HL-60 (cell line): ENCODE measurements at regions not wholly inside any gene's neighbourhood (a gene's known extent, or its start where the extent isn't known, plus 50 kb on each side); places are given as distances from the start of the nearest gene placed in this dataset.

ENCODE experiments used
- DNase-seq, 2 experiments: peaks; one replicate each; pipeline ENCODE4 v3.0.0-alpha.2; 2010 to 2020; ENCODE audit warnings: low read depth in 1 of 2, low spot score in 1 of 2
- H3K27ac ChIP-seq: fragments of 250-450 bp; sonication (Bioruptor Pico); replicated peaks from 2 replicates; pipeline ENCODE4 v1.5.1; 2020; ENCODE audit warnings: mild to moderate bottlenecking, moderate library complexity
- H3K27me3 ChIP-seq: fragments of 250-450 bp; sonication (Bioruptor Pico); 2 replicates; pipeline ENCODE4 v1.5.1; 2021; ENCODE audit warnings: mild to moderate bottlenecking, moderate library complexity; ENCODE audit not compliant: insufficient read depth, poor library complexity, severe bottlenecking
- H3K4me3 ChIP-seq: replicated peaks from 2 replicates; pipeline ENCODE4 v1.5.1; 2011; ENCODE audit warnings: mild to moderate bottlenecking, control low read depth, low read length; ENCODE audit not compliant: insufficient read depth
- CTCF ChIP-seq: IDR thresholded peaks from one replicate; pipeline ENCODE4 v1.5.1; 2011; ENCODE audit warnings: low read length, control low read depth, inconsistent platforms; ENCODE audit not compliant: insufficient read depth
- GABPA ChIP-seq: IDR thresholded peaks from 2 replicates; pipeline ENCODE4 v1.6.1; 2012; ENCODE audit warnings: low read depth
- POLR2AphosphoS5 ChIP-seq: IDR thresholded peaks from 2 replicates; pipeline ENCODE4 v1.6.1; 2012; ENCODE audit warnings: low read depth
- REST ChIP-seq: IDR thresholded peaks from 2 replicates; pipeline ENCODE4 v1.6.1; 2012; ENCODE audit warnings: low read depth; ENCODE audit not compliant: insufficient replicate concordance
- SPI1 ChIP-seq: IDR thresholded peaks from 2 replicates; pipeline ENCODE4 v1.6.1; 2012; ENCODE audit warnings: low read depth, mild to moderate bottlenecking, borderline replicate concordance

- no peak overlapping the region for H3K4me3 ChIP-seq
Observed at GRCh38 chr7:52936750-52937149, 98.7 kb upstream of the POM121L12 start.

GRCh38 chr7:52928591-52928990 lies 106.8 kb upstream of the POM121L12 start:
- TF ChIP-seq REST (no peak), GABPA (no peak), POLR2AphosphoS5 (no peak), CTCF (no peak), SPI1 (no peak)
- no peak overlapping the region for H3K27ac ChIP-seq
- DNase-seq, result no peak

More at GRCh38 chr7:52936750-52937149, 98.7 kb upstream of the POM121L12 start:
- no peak overlapping the region for H3K27ac ChIP-seq
- no peak for DNase-seq
- no peaks in the 10 kb centered on the region for H3K27me3 ChIP-seq
- TF ChIP-seq CTCF (no peak), GABPA (no peak), POLR2AphosphoS5 (no peak), SPI1 (no peak), REST (no peak)

GRCh38 chr7:52925332-52925731 lies 110.1 kb upstream of the POM121L12 start:
- DNase-seq, result no peak
- Histone ChIP-seq H3K27me3 (no peaks in the 10 kb centered on the region), H3K4me3 (no peak overlapping the region), H3K27ac (no peak overlapping the region)
- TF ChIP-seq REST (no peak), GABPA (no peak)

More at GRCh38 chr7:52928591-52928990, 106.8 kb upstream of the POM121L12 start:
- Histone ChIP-seq H3K27me3 (no peaks in the 10 kb centered on the region), H3K4me3 (no peak overlapping the region)

- DNase-seq, result no peak
- TF ChIP-seq SPI1, result no peak
- H3K27ac ChIP-seq, result no peak overlapping the region
- no peak overlapping the region for H3K4me3 ChIP-seq
- H3K27me3 ChIP-seq, result no peaks in the 10 kb centered on the region
Observed at GRCh38 chr7:52920977-52921376, 114.5 kb upstream of the POM121L12 start.
